Stomach (tissue), 8 donors: ENCODE measurements at regions not wholly inside any gene's neighbourhood (a gene's known extent, or its start where the extent isn't known, plus 50 kb on each side); places are given as distances from the start of the nearest gene placed in this dataset.

ENCODE experiments used
- DNase-seq, 2 donors: peaks; one replicate each; pipeline versions ENCODE4 v3.0.0 to v3.0.0-alpha.2; 2013 to 2019
- H3K27ac ChIP-seq, 5 donors: fragments of 200-600 bp in 4 of 5; sonication (generic) in 4 of 5; one replicate each; pipeline ENCODE4 v1.5.1; 2013 to 2019; ENCODE audit warnings: mild to moderate bottlenecking in 1 of 5, moderate library complexity in 1 of 5
- H3K27me3 ChIP-seq, 3 donors: fragments of 200-600 bp; sonication (generic); one replicate each; pipeline ENCODE4 v1.5.1; 2017 to 2019; ENCODE audit warnings: mixed run types in 1 of 3
- H3K36me3 ChIP-seq, 4 donors: fragments of 200-600 bp; sonication (generic); 1 replicate in 3 of 4; 2 replicates in 1 of 4; pipeline ENCODE4 v1.5.1; 2016 to 2019
- H3K4me1 ChIP-seq, 4 donors: fragments of 200-600 bp; sonication (generic); one replicate each; pipeline ENCODE4 v1.5.1; 2016 to 2019
- H3K4me3 ChIP-seq, 4 donors: fragments of 200-600 bp; sonication (generic) in 3 of 4; one replicate each; pipeline ENCODE4 v1.5.1; 2016 to 2019; ENCODE audit warnings: mild to moderate bottlenecking in 1 of 4
- H3K9me3 ChIP-seq, 4 donors: fragments of 200-600 bp; sonication (generic); one replicate each; pipeline ENCODE4 v1.5.1; 2016 to 2019
- EP300 ChIP-seq: sonication (generic); formaldehyde crosslinking; IDR thresholded peaks from one replicate; pipeline ENCODE4 v1.6.1; 2017; ENCODE audit warnings: antibody characterized with exemption
- POLR2A ChIP-seq, 4 donors: fragments of 450-650 bp; IDR thresholded peaks; one replicate each; pipeline ENCODE4 v1.6.1; 2016; ENCODE audit warnings: antibody characterized with exemption in 4 of 4, control low read depth in 2 of 4, mild to moderate bottlenecking in 1 of 4, moderate library complexity in 1 of 4
- POLR2AphosphoS5 ChIP-seq, 3 donors: sonication (generic); formaldehyde crosslinking; IDR thresholded peaks; one replicate each; pipeline ENCODE4 v1.6.1; 2016; ENCODE audit warnings: antibody characterized with exemption in 3 of 3
- WGBS, 5 donors: extraction: QIAGEN DNeasy Blood & Tissue Kit in 3 of 5; methylation state at CpG; one replicate each; pipeline versions ENCODE4 v1.1.5 to v1.1.7; 2013 to 2018; 5-methylcytosine and 5-hydroxymethylcytosine counted together
- intact Hi-C: fragments of 100-400 bp; cut with DNase I; formaldehyde crosslinking; loops from one replicate; pipeline ENCODE4 v1.15.1; 2023; ENCODE audit warnings: low total_unique reads
- TF ChIP-seq, protein P1 (sequence below), 7 experiments: fragments of 450-650 bp in 4 of 7; fragments of 200-600 bp in 3 of 7; sonication (generic) in 3 of 7; IDR thresholded peaks; one replicate each; pipeline ENCODE4 v1.5.1; 2016 to 2019; ENCODE audit warnings: antibody characterized with exemption in 7 of 7, control low read depth in 2 of 7, mild to moderate bottlenecking in 1 of 7
- donor health status: healthy with polysubstance abuse.
- donor health status: Bipolar disorder and iron deficiency.
- donor health status: healthy.

DNA sequence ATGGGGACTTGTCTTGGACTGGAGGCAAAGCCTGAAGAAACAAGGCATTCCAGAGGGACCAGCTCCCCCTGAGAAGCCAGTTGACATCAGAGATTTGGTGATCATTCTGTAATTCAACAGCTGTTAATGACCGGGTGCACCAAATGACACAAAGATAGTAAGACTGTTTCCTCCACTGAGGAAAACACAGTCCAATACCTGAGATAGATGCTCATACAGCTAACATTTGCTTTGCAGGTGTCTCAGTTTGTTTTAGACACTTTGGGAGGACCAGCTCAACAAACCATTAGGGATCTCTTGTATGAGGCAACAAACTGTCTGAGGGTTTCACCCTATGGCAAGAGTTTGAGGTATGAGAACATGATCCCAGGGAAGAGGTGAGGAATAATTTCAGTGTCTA lies 237.2 kb upstream of the PLET1 start:
- Histone ChIP-seq H3K36me3 (no peaks in the 10 kb centered on the region), H3K9me3 (no peaks in the 10 kb centered on the region), H3K4me1 (no peaks in the 10 kb centered on the region), H3K27me3 (peaks cover 0 to 5% (median 0%) of the 10 kb centered on the region in 3 donors), H3K4me3 (no peak overlapping the region), H3K27ac (no peak overlapping the region)
- no peak for DNase-seq
- TF ChIP-seq POLR2A (IDR thresholded peaks at IDR 0.05) = no peak
- TF ChIP-seq, protein P1, sequence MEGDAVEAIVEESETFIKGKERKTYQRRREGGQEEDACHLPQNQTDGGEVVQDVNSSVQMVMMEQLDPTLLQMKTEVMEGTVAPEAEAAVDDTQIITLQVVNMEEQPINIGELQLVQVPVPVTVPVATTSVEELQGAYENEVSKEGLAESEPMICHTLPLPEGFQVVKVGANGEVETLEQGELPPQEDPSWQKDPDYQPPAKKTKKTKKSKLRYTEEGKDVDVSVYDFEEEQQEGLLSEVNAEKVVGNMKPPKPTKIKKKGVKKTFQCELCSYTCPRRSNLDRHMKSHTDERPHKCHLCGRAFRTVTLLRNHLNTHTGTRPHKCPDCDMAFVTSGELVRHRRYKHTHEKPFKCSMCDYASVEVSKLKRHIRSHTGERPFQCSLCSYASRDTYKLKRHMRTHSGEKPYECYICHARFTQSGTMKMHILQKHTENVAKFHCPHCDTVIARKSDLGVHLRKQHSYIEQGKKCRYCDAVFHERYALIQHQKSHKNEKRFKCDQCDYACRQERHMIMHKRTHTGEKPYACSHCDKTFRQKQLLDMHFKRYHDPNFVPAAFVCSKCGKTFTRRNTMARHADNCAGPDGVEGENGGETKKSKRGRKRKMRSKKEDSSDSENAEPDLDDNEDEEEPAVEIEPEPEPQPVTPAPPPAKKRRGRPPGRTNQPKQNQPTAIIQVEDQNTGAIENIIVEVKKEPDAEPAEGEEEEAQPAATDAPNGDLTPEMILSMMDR (IDR thresholded peaks at IDR 0.05) = no peak
- TF ChIP-seq POLR2AphosphoS5 (IDR thresholded peaks at IDR 0.05) = no peak
- no peak for TF ChIP-seq EP300
- intact Hi-C loops = no loop called here
- WGBS, 5 donors = 85 to 95% (median 89%) methylated on average over 1 of the region's 1 CpG

DNA sequence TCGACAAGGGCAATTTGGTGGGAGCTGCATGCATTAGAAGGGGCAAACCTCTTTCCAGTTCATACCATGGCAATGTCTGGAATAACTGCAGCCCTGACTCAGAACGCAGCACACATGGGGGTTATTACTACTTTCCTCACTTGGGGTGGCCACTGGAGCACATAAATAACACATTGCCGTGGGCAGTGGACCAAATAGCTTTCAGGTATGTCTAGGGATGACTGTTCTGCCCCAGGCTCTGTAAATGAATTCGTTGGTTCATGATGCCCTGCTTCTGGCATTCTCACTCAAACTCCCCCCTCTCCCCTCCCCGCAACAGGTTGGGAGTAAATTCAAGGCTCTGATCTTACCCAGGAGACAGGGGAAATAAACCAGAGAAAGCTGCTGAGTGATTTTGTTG lies 238.0 kb upstream of the PLET1 start:
- no peak overlapping the region for H3K27ac ChIP-seq
- TF ChIP-seq, protein P1 (IDR thresholded peaks at IDR 0.05) = no peak
- no peak for TF ChIP-seq POLR2AphosphoS5 (IDR thresholded peaks at IDR 0.05)
- no peak for TF ChIP-seq EP300
- TF ChIP-seq POLR2A (IDR thresholded peaks at IDR 0.05) = no peak
- H3K4me1 ChIP-seq = no peaks in the 10 kb centered on the region
- no peak overlapping the region for H3K4me3 ChIP-seq
- H3K27me3 ChIP-seq = peaks cover 0 to 5% (median 0%) of the 10 kb centered on the region in 3 donors
- no peaks in the 10 kb centered on the region for H3K36me3 ChIP-seq
- WGBS, 5 donors = 78 to 86% (median 79%) methylated on average over 3 to 5 of the region's 5 CpGs
- no peak for DNase-seq
- no peaks in the 10 kb centered on the region for H3K9me3 ChIP-seq
- intact Hi-C loops = no loop called here

DNA sequence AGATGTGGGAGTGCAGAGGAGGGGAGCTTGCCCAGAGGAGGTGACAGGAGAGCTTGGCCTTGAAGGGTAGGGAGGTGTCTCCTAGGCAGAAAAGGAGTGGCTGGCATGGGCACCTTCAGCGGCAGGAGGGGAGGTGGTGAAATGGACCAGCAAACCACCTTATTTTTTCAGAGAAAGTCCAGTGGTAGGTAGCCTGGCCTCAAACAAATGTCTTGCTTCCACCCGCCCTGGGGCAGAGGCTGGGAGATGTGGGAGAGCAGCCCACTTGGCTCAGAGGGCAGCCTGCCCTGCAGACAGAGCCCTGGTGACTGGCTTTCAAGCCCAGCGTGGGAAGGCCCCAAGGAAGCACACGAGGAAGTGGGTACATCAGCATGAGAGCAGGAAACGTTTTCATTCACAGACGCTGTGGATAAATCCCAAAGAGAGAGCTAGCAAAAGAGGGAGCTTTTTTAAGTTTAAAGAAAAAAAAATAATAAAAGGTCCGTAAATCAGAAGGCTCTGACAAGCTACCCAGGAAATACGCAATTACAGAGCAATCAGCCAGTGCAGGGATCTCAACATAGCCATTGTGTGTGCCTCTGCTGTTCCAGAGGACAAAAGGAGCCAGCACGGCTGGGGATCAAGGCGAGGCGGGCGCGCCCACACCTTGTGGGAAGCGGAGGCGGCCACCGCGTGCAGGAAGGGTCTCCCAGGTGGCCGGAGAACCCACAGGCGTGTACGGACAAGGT lies 238.7 kb upstream of the PLET1 start:
- H3K4me1 ChIP-seq = no peaks in the 10 kb centered on the region
- no peaks in the 10 kb centered on the region for H3K36me3 ChIP-seq
- DNase-seq = peak in 1 of 2 donors; percentile 7
- intact Hi-C loops = no loop called here
- H3K27ac ChIP-seq = no peak overlapping the region
- TF ChIP-seq POLR2A (IDR thresholded peaks at IDR 0.05) (no peak), EP300 (no peak), POLR2AphosphoS5 (IDR thresholded peaks at IDR 0.05) (no peak)
- TF ChIP-seq, protein P1 (IDR thresholded peaks at IDR 0.05) = no peak
- H3K9me3 ChIP-seq = no peaks in the 10 kb centered on the region
- WGBS, 5 donors = 59 to 73% (median 71%) methylated on average over 20 of the region's 20 CpGs
- peaks cover 0 to 5% (median 0%) of the 10 kb centered on the region in 3 donors for H3K27me3 ChIP-seq
- no peak overlapping the region for H3K4me3 ChIP-seq

DNA sequence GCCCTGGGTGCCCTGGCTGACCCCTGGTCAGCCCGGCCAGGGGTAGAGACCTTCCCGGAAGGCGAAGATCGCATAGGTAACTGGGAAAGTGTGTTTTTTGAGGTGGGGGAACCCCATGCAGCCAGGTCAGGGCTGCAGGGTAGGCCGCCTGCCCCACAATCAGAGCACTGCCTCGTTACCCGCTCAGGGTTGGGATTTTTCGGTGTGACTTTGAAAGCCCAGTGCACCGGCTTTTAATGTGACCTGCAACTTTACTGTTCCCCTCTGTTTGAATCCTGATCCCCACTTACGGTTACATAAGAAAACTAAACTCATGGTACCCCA lies 239.2 kb upstream of the PLET1 start:
- TF ChIP-seq, protein P1 (IDR thresholded peaks at IDR 0.05) = no peak
- TF ChIP-seq POLR2AphosphoS5 (IDR thresholded peaks at IDR 0.05) = no peak
- TF ChIP-seq POLR2A (IDR thresholded peaks at IDR 0.05) = no peak
- TF ChIP-seq EP300 = no peak
- Histone ChIP-seq H3K36me3 (no peaks in the 10 kb centered on the region), H3K27me3 (peaks cover 0 to 5% (median 0%) of the 10 kb centered on the region in 3 donors), H3K9me3 (no peaks in the 10 kb centered on the region), H3K27ac (no peak overlapping the region), H3K4me1 (no peaks in the 10 kb centered on the region), H3K4me3 (no peak overlapping the region)
- intact Hi-C loops = no loop called here
- DNase-seq = no peak
- WGBS, 5 donors = 88 to 94% (median 93%) methylated on average over 10 of the region's 10 CpGs
